H9 (cell line): ENCODE measurements at regions not wholly inside any gene's neighbourhood (a gene's known extent, or its start where the extent isn't known, plus 50 kb on each side); places are given as distances from the start of the nearest gene placed in this dataset.

Experiments
- DNase-seq: peaks from one replicate; pipeline ENCODE4 v3.0.0-alpha.2; 2017
- H2AFZ ChIP-seq: one replicate; pipeline ENCODE4 v1.6.1; 2013; ENCODE audit warnings: mild to moderate bottlenecking, low read length, control low read depth, moderate library complexity
- H2AK5ac ChIP-seq: 2 replicates; pipeline ENCODE4 v1.6.1; 2013; ENCODE audit warnings: low read length, control low read depth, mixed read lengths; ENCODE audit not compliant: insufficient read length
- H2BK120ac ChIP-seq: one replicate; pipeline ENCODE4 v1.6.1; 2013; ENCODE audit warnings: low read depth, mild to moderate bottlenecking, low read length, control low read depth, inconsistent platforms; ENCODE audit not compliant: poor library complexity, severe bottlenecking
- H2BK12ac ChIP-seq: 2 replicates; pipeline ENCODE4 v1.6.1; 2013; ENCODE audit warnings: low read length, control low read depth, mixed read lengths, low read depth; ENCODE audit not compliant: insufficient read length
- H2BK15ac ChIP-seq: 2 replicates; pipeline ENCODE4 v1.6.1; 2013; ENCODE audit warnings: low read depth, low read length, control low read depth
- H2BK20ac ChIP-seq: one replicate; pipeline ENCODE4 v1.6.1; 2013; ENCODE audit warnings: low read depth, mild to moderate bottlenecking, low read length, control low read depth, inconsistent platforms; ENCODE audit not compliant: poor library complexity, severe bottlenecking
- H2BK5ac ChIP-seq: 2 replicates; pipeline ENCODE4 v1.6.1; 2013; ENCODE audit warnings: low read length, control low read depth, mixed read lengths; ENCODE audit not compliant: insufficient read length
- H3K14ac ChIP-seq: 2 replicates; pipeline ENCODE4 v1.6.1; 2013; ENCODE audit warnings: low read length, control low read depth; ENCODE audit not compliant: insufficient read depth
- H3K18ac ChIP-seq: 2 replicates; pipeline ENCODE4 v1.6.1; 2013; ENCODE audit warnings: low read depth, mild to moderate bottlenecking, mixed read lengths, low read length, control low read depth; ENCODE audit not compliant: insufficient read length
- H3K23ac ChIP-seq: 2 replicates; pipeline ENCODE4 v1.6.1; 2013; ENCODE audit warnings: low read length, control low read depth, mixed read lengths, low read depth; ENCODE audit not compliant: insufficient read length
- H3K23me2 ChIP-seq: 2 replicates; pipeline ENCODE4 v1.6.1; 2013; ENCODE audit warnings: low read depth, mild to moderate bottlenecking, mixed read lengths, low read length, control low read depth; ENCODE audit not compliant: insufficient read length, poor library complexity, severe bottlenecking
- H3K27ac ChIP-seq: 2 replicates; pipeline ENCODE4 v1.5.1; 2013; ENCODE audit warnings: low read length, control low read depth, mixed read lengths, low read depth; ENCODE audit not compliant: insufficient read length
- H3K27me3 ChIP-seq: 2 replicates; pipeline ENCODE4 v1.6.1; 2013; ENCODE audit warnings: low read length, control low read depth, inconsistent platforms; ENCODE audit not compliant: insufficient read depth
- H3K4ac ChIP-seq: 2 replicates; pipeline ENCODE4 v1.6.1; 2013; ENCODE audit warnings: low read depth, mild to moderate bottlenecking, control low read depth, inconsistent platforms, low read length, moderate library complexity
- H3K4me1 ChIP-seq: 2 replicates; pipeline ENCODE4 v1.6.1; 2013; ENCODE audit warnings: low read length, control low read depth, inconsistent platforms; ENCODE audit not compliant: insufficient read depth
- H3K4me2 ChIP-seq: 2 replicates; pipeline ENCODE4 v1.6.1; 2013; ENCODE audit warnings: low read length, control low read depth, mixed read lengths; ENCODE audit not compliant: insufficient read length, insufficient read depth
- H3K56ac ChIP-seq: 2 replicates; pipeline ENCODE4 v1.6.1; 2013; ENCODE audit warnings: low read depth, mild to moderate bottlenecking, mixed read lengths, low read length, control low read depth; ENCODE audit not compliant: insufficient read length
- H3K79me1 ChIP-seq: 2 replicates; pipeline ENCODE4 v1.6.1; 2013; ENCODE audit warnings: low read depth, mild to moderate bottlenecking, moderate library complexity, low read length, control low read depth, inconsistent platforms; ENCODE audit not compliant: insufficient read depth, poor library complexity, severe bottlenecking
- H3K79me2 ChIP-seq: 2 replicates; pipeline ENCODE4 v1.6.1; 2013; ENCODE audit warnings: low read length, control low read depth, inconsistent platforms; ENCODE audit not compliant: insufficient read depth
- H3K9ac ChIP-seq: 2 replicates; pipeline ENCODE4 v1.6.1; 2013; ENCODE audit warnings: low read length, control low read depth, mixed read lengths; ENCODE audit not compliant: insufficient read length; ENCODE audit errors: extremely low read depth
- H3K9me3 ChIP-seq: one replicate; pipeline ENCODE4 v1.6.1; 2013; ENCODE audit warnings: low read depth, low read length, inconsistent platforms; ENCODE audit not compliant: control insufficient read depth
- H3T11ph ChIP-seq: one replicate; pipeline ENCODE4 v1.6.1; 2013; ENCODE audit warnings: mild to moderate bottlenecking, low read length, control low read depth, inconsistent platforms
- H4K20me1 ChIP-seq: one replicate; pipeline ENCODE4 v1.6.1; 2013; ENCODE audit not compliant: control insufficient read depth, insufficient read length, insufficient read depth
- H4K5ac ChIP-seq: 2 replicates; pipeline ENCODE4 v1.6.1; 2013; ENCODE audit warnings: low read depth, mild to moderate bottlenecking, mixed read lengths, low read length, control low read depth; ENCODE audit not compliant: insufficient read length
- H4K8ac ChIP-seq: replicated peaks from 2 replicates; pipeline ENCODE4 v1.6.1; 2013; ENCODE audit warnings: low read length, control low read depth, mixed read lengths, low read depth; ENCODE audit not compliant: insufficient read length
- H4K91ac ChIP-seq: 2 replicates; pipeline ENCODE4 v1.6.1; 2013; ENCODE audit warnings: low read depth, mild to moderate bottlenecking, moderate library complexity, mixed read lengths, low read length, control low read depth; ENCODE audit not compliant: insufficient read length
- H3K27ac Mint-ChIP-seq, 3 experiments: 2 replicates in 2 of 3; 3 replicates in 1 of 3; pipeline ENCODE4 v1.8.0; 2020 to 2021; ENCODE audit warnings: mixed read lengths in 3 of 3, mild to moderate bottlenecking in 1 of 3, moderate library complexity in 1 of 3
- H3K27me3 Mint-ChIP-seq: 2 replicates; pipeline ENCODE4 v1.8.0; 2021; ENCODE audit warnings: low read depth, mild to moderate bottlenecking, moderate library complexity, mixed read lengths
- H3K36me3 Mint-ChIP-seq, 3 experiments: 2 replicates in 2 of 3; 3 replicates in 1 of 3; pipeline ENCODE4 v1.8.0; 2020 to 2021; ENCODE audit warnings: low read depth in 3 of 3, mixed read lengths in 3 of 3; ENCODE audit not compliant: insufficient read depth in 1 of 3
- H3K4me1 Mint-ChIP-seq, 2 experiments: 2 replicates each; pipeline ENCODE4 v1.8.0; 2020; ENCODE audit warnings: mixed read lengths in 2 of 2
- H3K4me3 Mint-ChIP-seq, 2 experiments: 2 replicates in 1 of 2; 3 replicates in 1 of 2; pipeline ENCODE4 v1.8.0; 2020 to 2021; ENCODE audit warnings: mild to moderate bottlenecking in 2 of 2, mixed read lengths in 2 of 2, moderate library complexity in 1 of 2
- H3K9me3 Mint-ChIP-seq, 2 experiments: 2 replicates in 1 of 2; 3 replicates in 1 of 2; pipeline ENCODE4 v1.8.0; 2020; ENCODE audit warnings: mild to moderate bottlenecking in 2 of 2, mixed read lengths in 2 of 2, moderate library complexity in 1 of 2
- WGBS: extraction: QIAGEN DNeasy Blood & Tissue Kit; methylation state at CpG from one replicate; pipeline ENCODE4 v1.1.7; 2013; ENCODE audit warnings: missing lambda C conversion rate, low lambda C conversion rate, mixed read lengths; ENCODE audit not compliant: insufficient read length; ENCODE audit errors: extremely low coverage; 5-methylcytosine and 5-hydroxymethylcytosine counted together
- TF ChIP-seq, protein P1 (sequence below): fragments of 200-600 bp; sonication (generic); conservative IDR thresholded peaks from 3 replicates; pipeline ENCODE4 v1.8.0; 2021; ENCODE audit warnings: antibody characterized with exemption, mild to moderate bottlenecking

- Histone ChIP-seq H2BK5ac (no peak overlapping the region), H3K9me3 (no peaks in the 10 kb centered on the region), H3K4me1 (no peaks in the 10 kb centered on the region), H3K9ac (no peak overlapping the region), H3K79me2 (no peaks in the 10 kb centered on the region), H2BK12ac (no peak overlapping the region), H3K27ac (no peak overlapping the region), H4K8ac (no peak overlapping the region), H3K79me1 (no peaks in the 10 kb centered on the region), H3K23me2 (no peaks in the 10 kb centered on the region), H2AK5ac (no peak overlapping the region), H4K20me1 (no peaks in the 10 kb centered on the region), H3K14ac (no peak overlapping the region), H3T11ph (no peak overlapping the region), H2AFZ (no peak overlapping the region), H4K5ac (no peak overlapping the region), H3K56ac (no peak overlapping the region), H4K91ac (no peak overlapping the region), H3K27me3 (no peaks in the 10 kb centered on the region), H3K4me2 (no peak overlapping the region), H2BK120ac (no peak overlapping the region), H2BK15ac (no peak overlapping the region), H2BK20ac (no peak overlapping the region), H3K23ac (no peak overlapping the region), H3K18ac (no peak overlapping the region), H3K4ac (no peak overlapping the region)
- DNase-seq, result no peak
- no peaks in the 10 kb centered on the region for H3K27me3 Mint-ChIP-seq
- no CpG with 5 or more reads among the region's 14 CpGs for WGBS
- H3K4me3 Mint-ChIP-seq, result no peak overlapping the region
- H3K27ac Mint-ChIP-seq, result no peak overlapping the region
- H3K9me3 Mint-ChIP-seq, result no peaks in the 10 kb centered on the region
- no peaks in the 10 kb centered on the region for H3K36me3 Mint-ChIP-seq
- TF ChIP-seq, protein P1, sequence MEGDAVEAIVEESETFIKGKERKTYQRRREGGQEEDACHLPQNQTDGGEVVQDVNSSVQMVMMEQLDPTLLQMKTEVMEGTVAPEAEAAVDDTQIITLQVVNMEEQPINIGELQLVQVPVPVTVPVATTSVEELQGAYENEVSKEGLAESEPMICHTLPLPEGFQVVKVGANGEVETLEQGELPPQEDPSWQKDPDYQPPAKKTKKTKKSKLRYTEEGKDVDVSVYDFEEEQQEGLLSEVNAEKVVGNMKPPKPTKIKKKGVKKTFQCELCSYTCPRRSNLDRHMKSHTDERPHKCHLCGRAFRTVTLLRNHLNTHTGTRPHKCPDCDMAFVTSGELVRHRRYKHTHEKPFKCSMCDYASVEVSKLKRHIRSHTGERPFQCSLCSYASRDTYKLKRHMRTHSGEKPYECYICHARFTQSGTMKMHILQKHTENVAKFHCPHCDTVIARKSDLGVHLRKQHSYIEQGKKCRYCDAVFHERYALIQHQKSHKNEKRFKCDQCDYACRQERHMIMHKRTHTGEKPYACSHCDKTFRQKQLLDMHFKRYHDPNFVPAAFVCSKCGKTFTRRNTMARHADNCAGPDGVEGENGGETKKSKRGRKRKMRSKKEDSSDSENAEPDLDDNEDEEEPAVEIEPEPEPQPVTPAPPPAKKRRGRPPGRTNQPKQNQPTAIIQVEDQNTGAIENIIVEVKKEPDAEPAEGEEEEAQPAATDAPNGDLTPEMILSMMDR, result no peak
- no peaks in the 10 kb centered on the region for H3K4me1 Mint-ChIP-seq
These were observed 753.9 kb upstream of the PTPRD start for GRCh38 chr9:11366585-11367129.
